ENCODE measurements at regions not wholly inside any gene's neighbourhood (a gene's known extent, or its start where the extent isn't known, plus 50 kb on each side); places are given as distances from the start of the nearest gene placed in this dataset.

DNA sequence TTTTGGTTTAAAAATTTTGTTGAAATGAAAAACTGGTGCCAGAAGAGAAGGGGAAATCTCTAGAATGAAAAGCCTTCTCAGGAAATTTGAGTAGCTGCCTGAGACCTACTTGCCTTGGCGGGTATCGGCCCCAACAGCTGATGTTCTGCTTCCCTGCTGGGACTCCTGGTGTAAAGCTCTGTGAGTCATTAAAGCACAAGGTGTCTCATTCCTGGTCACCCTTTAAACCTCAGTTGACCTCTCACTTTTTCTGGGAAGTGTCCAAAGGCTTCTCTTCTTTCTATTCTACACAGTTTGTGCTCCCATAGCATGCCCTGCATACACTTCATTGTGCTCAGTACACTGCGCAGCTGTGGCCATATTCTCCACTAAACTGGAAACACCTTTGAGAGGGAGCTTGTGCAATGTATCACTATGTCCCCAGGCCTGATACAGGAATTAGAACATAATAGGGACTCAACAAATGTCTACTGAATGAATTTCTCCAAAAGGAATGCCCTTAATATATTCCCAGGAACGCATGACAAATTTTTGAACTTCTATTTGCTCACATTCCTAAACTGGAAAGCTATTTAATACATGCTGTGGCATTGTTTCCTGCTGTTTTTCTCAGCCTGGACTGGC, 303.9 kb downstream of the SDHAF3 start:
- Histone ChIP-seq H3K27ac (no peak overlapping the region), H3K4me1 (replicated peaks in 1 of 2) (no peaks in the 10 kb centered on the region), H3K27me3 (no peaks in the 10 kb centered on the region), H3K9me3 (replicated peaks in 1 of 3) (no peaks in the 10 kb centered on the region), H3K36me3 (replicated peaks in 1 of 2) (no peaks in the 10 kb centered on the region), H3K4me3 (no peak overlapping the region)
- TF ChIP-seq, protein P1, sequence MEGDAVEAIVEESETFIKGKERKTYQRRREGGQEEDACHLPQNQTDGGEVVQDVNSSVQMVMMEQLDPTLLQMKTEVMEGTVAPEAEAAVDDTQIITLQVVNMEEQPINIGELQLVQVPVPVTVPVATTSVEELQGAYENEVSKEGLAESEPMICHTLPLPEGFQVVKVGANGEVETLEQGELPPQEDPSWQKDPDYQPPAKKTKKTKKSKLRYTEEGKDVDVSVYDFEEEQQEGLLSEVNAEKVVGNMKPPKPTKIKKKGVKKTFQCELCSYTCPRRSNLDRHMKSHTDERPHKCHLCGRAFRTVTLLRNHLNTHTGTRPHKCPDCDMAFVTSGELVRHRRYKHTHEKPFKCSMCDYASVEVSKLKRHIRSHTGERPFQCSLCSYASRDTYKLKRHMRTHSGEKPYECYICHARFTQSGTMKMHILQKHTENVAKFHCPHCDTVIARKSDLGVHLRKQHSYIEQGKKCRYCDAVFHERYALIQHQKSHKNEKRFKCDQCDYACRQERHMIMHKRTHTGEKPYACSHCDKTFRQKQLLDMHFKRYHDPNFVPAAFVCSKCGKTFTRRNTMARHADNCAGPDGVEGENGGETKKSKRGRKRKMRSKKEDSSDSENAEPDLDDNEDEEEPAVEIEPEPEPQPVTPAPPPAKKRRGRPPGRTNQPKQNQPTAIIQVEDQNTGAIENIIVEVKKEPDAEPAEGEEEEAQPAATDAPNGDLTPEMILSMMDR (IDR thresholded peaks at IDR 0.05) = no peak
- no peak for DNase-seq
- intact Hi-C loops (cut with DNase I) = no loop called here
- WGBS, 4 donors = 85 to 91% (median 88%) methylated on average over 4 of the region's 4 CpGs

DNA sequence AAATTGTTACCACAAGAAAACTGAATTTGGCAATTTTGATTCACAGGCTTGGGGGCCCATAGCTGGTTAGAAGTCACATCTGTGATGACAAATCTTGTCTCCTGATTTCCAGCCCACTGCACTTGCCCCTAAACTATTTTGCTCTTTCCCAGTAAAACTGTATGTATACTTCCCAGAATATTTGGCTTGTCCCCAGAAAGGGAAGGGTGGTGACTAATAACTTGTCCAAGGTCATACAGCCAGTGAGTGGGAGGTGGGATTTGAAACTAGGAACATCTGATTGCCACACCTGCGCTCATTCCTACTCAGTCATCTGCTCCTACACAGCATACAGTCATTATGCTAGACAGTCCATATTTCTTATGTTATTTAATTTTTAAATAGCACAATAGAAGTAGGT, 304.5 kb downstream of the SDHAF3 start:
- DNase-seq = no peak
- TF ChIP-seq, protein P1 (IDR thresholded peaks at IDR 0.05) = no peak
- TF ChIP-seq POLR2A (IDR thresholded peaks at IDR 0.05) = no peak

DNA sequence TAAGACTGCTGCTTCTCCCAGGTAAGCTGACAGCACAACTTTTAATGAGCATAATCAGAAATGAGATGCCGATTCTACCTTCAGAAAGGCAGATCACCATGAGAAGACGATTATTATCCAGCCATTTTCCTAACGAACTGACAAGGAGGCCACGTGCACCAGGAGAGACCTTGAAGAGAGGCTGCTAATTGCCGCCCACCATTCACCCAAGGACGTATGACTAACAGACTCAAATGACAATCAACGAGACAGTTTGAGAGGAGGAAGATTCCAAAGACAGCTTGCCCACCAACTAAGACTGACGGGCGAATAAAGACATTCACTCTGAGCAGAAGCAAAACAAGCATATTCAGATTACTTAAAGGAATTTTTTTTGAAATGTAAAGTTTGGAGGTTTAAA, 301.9 kb upstream of the TAC1 start:
- TF ChIP-seq POLR2A (IDR thresholded peaks at IDR 0.05) = no peak
- TF ChIP-seq, protein P1 (IDR thresholded peaks at IDR 0.05) = no peak
- 47 to 53% (median 51%) methylated on average over 9 of the region's 9 CpGs for WGBS, 4 donors
- no peaks in the 10 kb centered on the region for H3K4me1 ChIP-seq (replicated peaks in 1 of 2)
- no peak overlapping the region for H3K4me3 ChIP-seq
- H3K27me3 ChIP-seq = no peaks in the 10 kb centered on the region
- no peak for DNase-seq
- no peaks in the 10 kb centered on the region for H3K36me3 ChIP-seq (replicated peaks in 1 of 2)
- no peaks in the 10 kb centered on the region for H3K9me3 ChIP-seq (replicated peaks in 1 of 3)
- H3K27ac ChIP-seq = no peak overlapping the region
- intact Hi-C loops (cut with DNase I) = no loop called here

More for the DNA sequence above, 304.5 kb downstream of the SDHAF3 start:
- Histone ChIP-seq H3K36me3 (replicated peaks in 1 of 2) (no peaks in the 10 kb centered on the region), H3K27ac (no peak overlapping the region), H3K4me3 (no peak overlapping the region), H3K9me3 (replicated peaks in 1 of 3) (no peaks in the 10 kb centered on the region), H3K4me1 (replicated peaks in 1 of 2) (no peaks in the 10 kb centered on the region), H3K27me3 (no peaks in the 10 kb centered on the region)
- 38 to 62% (median 54%) methylated on average over 1 of the region's 1 CpG for WGBS, 4 donors
- intact Hi-C loops (cut with DNase I) = no loop called here

DNA sequence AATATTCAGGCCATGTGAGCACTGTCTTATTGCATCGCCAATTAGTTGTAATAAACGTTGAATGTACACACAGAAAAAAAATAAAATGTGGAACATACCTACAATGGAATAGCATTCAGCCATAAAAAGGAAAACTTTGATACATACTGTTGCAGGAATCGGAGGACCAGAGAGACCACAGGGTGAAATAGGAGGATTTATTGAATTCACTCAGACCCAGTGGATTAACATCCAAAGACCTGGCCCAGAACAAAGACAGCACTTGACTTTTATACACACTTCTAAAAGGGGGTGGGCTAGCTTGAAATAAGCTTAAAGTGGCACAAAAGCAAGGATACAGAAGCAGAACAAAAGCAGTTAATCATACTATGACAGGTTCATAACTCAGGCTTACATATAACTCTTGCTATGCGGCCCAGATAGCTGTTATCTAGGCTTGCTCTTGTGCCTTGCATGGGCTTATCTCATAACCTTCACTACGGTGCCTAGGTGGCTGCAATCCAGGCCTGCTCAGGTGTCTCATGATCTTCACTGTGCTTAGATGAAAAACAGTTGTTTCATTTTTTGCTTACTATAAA, 292.2 kb upstream of the TAC1 start:
- no peak for DNase-seq
- no peaks in the 10 kb centered on the region for H3K36me3 ChIP-seq (replicated peaks in 1 of 2)
- no peak overlapping the region for H3K27ac ChIP-seq
- no peaks in the 10 kb centered on the region for H3K27me3 ChIP-seq
- TF ChIP-seq POLR2A (IDR thresholded peaks at IDR 0.05) = no peak
- TF ChIP-seq, protein P1 (IDR thresholded peaks at IDR 0.05) = no peak
- no peaks in the 10 kb centered on the region for H3K4me1 ChIP-seq (replicated peaks in 1 of 2)
- H3K4me3 ChIP-seq = no peak overlapping the region
- H3K9me3 ChIP-seq (replicated peaks in 1 of 3) = no peaks in the 10 kb centered on the region
- intact Hi-C loops (cut with DNase I) = no loop called here
- WGBS, 4 donors = 68 to 84% (median 70%) methylated on average over 5 of the region's 5 CpGs

Measured in adrenal gland (tissue), 9 donors.